ENCODE measurements at regions not wholly inside any gene's neighbourhood (a gene's known extent, or its start where the extent isn't known, plus 50 kb on each side); places are given as distances from the start of the nearest gene placed in this dataset.
A peak's percentile ranks its signal among the peaks of the same experiment; 100 is the strongest.
"Not testable (repeated sequence)": the region's sequence is repeated elsewhere in the genome, so short reads cannot be mapped to it uniquely, and the experiment has no call there.

GRCh38 chrX:6990552-6991193, 156.8 kb upstream of the STS start:
- H3K36me3 ChIP-seq (replicated peaks in 1 of 2; ENCODE audit: insufficient read depth in 1 of 2, low read depth in 2 of 2), result no peaks in the 10 kb centered on the region
- H3K9me3 ChIP-seq, result no peaks in the 10 kb centered on the region
- peaks cover 46% of the 10 kb centered on the region for H3K4me1 ChIP-seq
- H3K4me3 ChIP-seq, result no peak overlapping the region
- TF ChIP-seq CTCF (IDR thresholded peaks at IDR 0.05) (no peak), POLR2A (IDR thresholded peaks at IDR 0.05) (no peak)
- peak overlapping the region in 3 of 4 donors; percentile 18 to 46 (median 30) for H3K27ac ChIP-seq
- ATAC-seq (no peak), DNase-seq (peak in 3 of 4 donors; percentile 6 to 49 (median 13))
- WGBS, 2 donors, result 33 to 42% methylated on average over 9 to 10 of the region's 10 CpGs
- H3K27me3 ChIP-seq, result no peaks in the 10 kb centered on the region
- intact Hi-C loops (cut with DNase I), result no loop called here

DNA sequence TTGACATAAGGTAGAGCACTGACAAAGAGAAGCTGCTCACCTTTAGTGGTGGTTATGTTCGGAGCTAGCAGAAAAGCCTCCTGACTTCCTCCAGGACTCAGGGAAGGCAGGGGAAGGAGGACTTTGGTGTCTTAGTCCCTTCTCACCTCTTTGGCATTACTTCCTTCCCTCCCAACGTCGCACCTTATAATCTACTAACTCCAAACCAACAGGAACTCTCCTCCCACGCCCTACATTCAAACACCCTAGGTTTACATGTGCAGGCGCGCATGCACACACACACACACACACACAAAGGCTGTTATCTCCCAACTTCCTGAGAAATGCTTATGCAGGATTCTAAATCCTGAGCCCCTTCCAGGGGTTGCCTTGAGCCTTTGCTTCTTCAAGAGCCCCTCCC, 157.7 kb upstream of the STS start:
- no peak overlapping the region for H3K4me3 ChIP-seq
- no peaks in the 10 kb centered on the region for H3K27me3 ChIP-seq
- TF ChIP-seq CTCF (IDR thresholded peaks at IDR 0.05) (no peak), POLR2A (IDR thresholded peaks at IDR 0.05) (no peak)
- no peak for DNase-seq
- 67 to 86% methylated on average over 4 to 6 of the region's 6 CpGs for WGBS, 2 donors
- no peak for ATAC-seq
- peaks cover 52% of the 10 kb centered on the region for H3K4me1 ChIP-seq
- intact Hi-C loops (cut with DNase I), result no loop called here
- no peaks in the 10 kb centered on the region for H3K9me3 ChIP-seq
- peak overlapping the region in 1 of 4 donors; percentile 3 for H3K27ac ChIP-seq
- H3K36me3 ChIP-seq (replicated peaks in 1 of 2; ENCODE audit: insufficient read depth in 1 of 2, low read depth in 2 of 2), result no peaks in the 10 kb centered on the region

DNA sequence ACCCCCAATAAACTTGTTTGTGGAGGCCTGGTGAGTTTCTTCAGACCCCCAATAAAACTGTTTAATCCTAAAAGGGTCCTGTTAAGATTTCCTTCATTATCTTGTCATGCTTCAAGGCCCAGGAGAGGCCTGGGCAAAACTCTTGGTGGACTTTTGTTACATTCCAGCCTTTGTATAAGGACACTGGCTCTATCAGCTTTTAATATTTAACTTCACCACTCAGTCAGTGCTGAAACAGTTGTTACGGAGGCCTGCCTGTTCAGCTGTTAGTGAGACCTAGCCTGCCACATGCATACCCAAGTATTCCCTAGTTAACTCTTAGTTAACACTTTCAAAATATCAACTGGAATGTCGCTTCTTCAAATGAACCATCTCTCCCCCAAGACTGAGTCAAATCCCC, 158.8 kb upstream of the STS start:
- peak; percentile 12 to 67 (median 18) for DNase-seq
- H3K4me3 ChIP-seq; intact Hi-C loops (cut with DNase I); H3K36me3 ChIP-seq (replicated peaks in 1 of 2; ENCODE audit: insufficient read depth in 1 of 2, low read depth in 2 of 2); H3K9me3 ChIP-seq; H3K27me3 ChIP-seq; ATAC-seq: not testable (repeated sequence)
- peak overlapping the region in 1 of 4 donors; percentile 20 for H3K27ac ChIP-seq
- peaks cover 52% of the 10 kb centered on the region for H3K4me1 ChIP-seq
- 24% methylated on average over 2 of the region's 2 CpGs; no CpG with 5 or more reads in 1 of the 2 donors for whole genome bisulfite sequencing, 2 donors

GRCh38 chrX:6986915-6987314, 160.6 kb upstream of the STS start:
- no peak for ATAC-seq

DNA sequence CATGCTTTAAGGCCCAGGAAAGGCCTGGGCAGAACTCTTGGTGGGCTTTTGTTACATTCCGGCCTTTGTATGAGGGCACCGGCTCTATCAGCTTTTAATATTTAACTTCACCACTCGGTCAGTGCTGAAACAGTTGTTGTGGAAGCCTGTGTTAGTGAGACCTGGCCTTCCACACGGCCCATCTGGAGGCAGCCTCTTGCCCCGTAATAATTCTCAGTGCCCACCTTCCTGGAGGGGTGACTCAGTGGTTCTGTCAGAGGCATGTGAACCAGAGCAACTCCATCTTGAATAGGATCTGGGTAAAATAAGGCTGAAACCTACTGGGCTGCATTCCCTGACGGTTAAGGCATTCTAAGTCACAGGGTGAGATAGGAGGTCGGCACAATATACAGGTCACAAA, 162.0 kb upstream of the STS start:
- H3K9me3 ChIP-seq, result no peaks in the 10 kb centered on the region
- TF ChIP-seq CTCF (IDR thresholded peaks at IDR 0.05) (no peak), POLR2A (IDR thresholded peaks at IDR 0.05) (no peak)
- WGBS, 2 donors, result 33 to 34% methylated on average over 4 to 7 of the region's 7 CpGs
- H3K27me3 ChIP-seq, result no peaks in the 10 kb centered on the region
- no peak for ATAC-seq
- peaks cover 50% of the 10 kb centered on the region for H3K4me1 ChIP-seq
- H3K27ac ChIP-seq, result no peak overlapping the region
- H3K4me3 ChIP-seq, result no peak overlapping the region
- H3K36me3 ChIP-seq (replicated peaks in 1 of 2; ENCODE audit: insufficient read depth in 1 of 2, low read depth in 2 of 2), result no peaks in the 10 kb centered on the region
- peak in 2 of 4 donors; percentile 2 to 13 for DNase-seq
- intact Hi-C loops (cut with DNase I), result no loop called here

More at GRCh38 chrX:6986915-6987314, 160.6 kb upstream of the STS start:
- Histone ChIP-seq H3K36me3 (replicated peaks in 1 of 2; ENCODE audit: insufficient read depth in 1 of 2, low read depth in 2 of 2) (no peaks in the 10 kb centered on the region), H3K27ac (no peak overlapping the region), H3K4me3 (no peak overlapping the region), H3K9me3 (no peaks in the 10 kb centered on the region), H3K27me3 (no peaks in the 10 kb centered on the region), H3K4me1 (peaks cover 52% of the 10 kb centered on the region)
- WGBS, 2 donors, result 8 to 19% methylated on average over 4 of the region's 4 CpGs
- TF ChIP-seq CTCF (IDR thresholded peaks at IDR 0.05), result no peak
- TF ChIP-seq POLR2A (IDR thresholded peaks at IDR 0.05), result no peak
- no peak for DNase-seq
- intact Hi-C loops (cut with DNase I), result no loop called here

Measured in body of pancreas (tissue), 4 donors.